GM12878 (cell line): ENCODE measurements at regions not wholly inside any gene's neighbourhood (a gene's known extent, or its start where the extent isn't known, plus 50 kb on each side); places are given as distances from the start of the nearest gene placed in this dataset.

ENCODE experiments used
- ATAC-seq: fragments of 200-7000 bp; cut with Tn5 transposase; 3 replicates; pipeline ENCODE4 v1.9.1; 2020; ENCODE audit warnings: mild to moderate bottlenecking, moderate library complexity
- BruUV-seq: library from RNA; stranded (reverse); fragments of 400-500 nt; replicated peaks from 2 replicates; lab custom pipeline; 2021; lab: Mats Ljungman, UMichigan
- CTCF ChIA-PET: fragments of 300-600 bp; sonication (Branson Sonifier 250); formaldehyde crosslinking; extraction: SDS; loops from one replicate; lab custom pipeline; 2021; ENCODE audit warnings: inconsistent platforms; lab: Yijun Ruan, JAX
- POLR2A ChIA-PET: fragments of 350-600 bp; formaldehyde crosslinking; extraction: SDS; loops from one replicate; lab custom pipeline; 2021; ENCODE audit warnings: inconsistent platforms; lab: Charles Lee
- RAD21 ChIA-PET: fragments of 300-600 bp; sonication (Branson Sonifier 250); formaldehyde crosslinking; loops from one replicate; lab custom pipeline; 2023; ENCODE audit warnings: antibody characterized with exemption; ENCODE audit not compliant: unreplicated experiment; lab: Charles Lee
- SMC1A ChIA-PET: fragments of 300-600 bp; sonication (Branson Sonifier 250); formaldehyde crosslinking; loops from one replicate; lab custom pipeline; 2023; ENCODE audit not compliant: unreplicated experiment, uncharacterized antibody; lab: Charles Lee
- DNase-seq: peaks from one replicate; pipeline ENCODE4 v3.0.0-alpha.2; 2011; ENCODE audit warnings: low read depth, low spot score
- FAIRE-seq: peaks from 3 replicates; lab custom pipeline; 2011; peaks lifted over from hg19 to GRCh38; lab: Jason Lieb, UNC
- H2AFZ ChIP-seq: 2 replicates; pipeline ENCODE4 v1.6.0; 2011; ENCODE audit warnings: low read depth, low read length, control low read depth; ENCODE audit not compliant: control insufficient read depth
- H3K27ac ChIP-seq: 2 replicates; pipeline ENCODE4 v1.5.1; 2011; ENCODE audit warnings: control low read depth; ENCODE audit not compliant: control insufficient read depth, insufficient read depth
- H3K27me3 ChIP-seq, 2 experiments: replicated peaks in 1 of 2; 2 replicates each; pipeline versions ENCODE4 v1.6.0 to v1.6.1; 2011; ENCODE audit warnings: low read length in 1 of 2; ENCODE audit not compliant: control insufficient read depth in 2 of 2, insufficient read depth in 2 of 2
- H3K36me3 ChIP-seq, 2 experiments: 2 replicates each; pipeline ENCODE4 v1.5.1; 2011; ENCODE audit warnings: low read length in 1 of 2; ENCODE audit not compliant: control insufficient read depth in 2 of 2, insufficient read depth in 2 of 2
- H3K4me1 ChIP-seq: 2 replicates; pipeline ENCODE4 v1.6.1; 2011; ENCODE audit warnings: mild to moderate bottlenecking, low read length, moderate library complexity, mixed read lengths; ENCODE audit not compliant: control insufficient read depth, insufficient read depth
- H3K4me2 ChIP-seq: 2 replicates; pipeline ENCODE4 v1.6.0; 2011; ENCODE audit warnings: control low read depth; ENCODE audit not compliant: control insufficient read depth, insufficient read depth
- H3K4me3 ChIP-seq: fragments of 200-600 bp; sonication (generic); 2 replicates; pipeline ENCODE4 v1.5.1; 2016
- H3K79me2 ChIP-seq: 2 replicates; pipeline ENCODE4 v1.6.0; 2011; ENCODE audit warnings: low read length; ENCODE audit not compliant: control insufficient read depth, insufficient read depth
- H3K9ac ChIP-seq: 2 replicates; pipeline ENCODE4 v1.8.0; 2011; ENCODE audit warnings: low read length, control low read depth, mixed read lengths; ENCODE audit not compliant: control insufficient read depth, insufficient read depth
- H3K9me3 ChIP-seq: replicated peaks from 3 replicates; pipeline ENCODE4 v1.5.1; 2011; ENCODE audit warnings: mild to moderate bottlenecking, low read length; ENCODE audit not compliant: control insufficient read depth, insufficient read depth
- H4K20me1 ChIP-seq: 2 replicates; pipeline ENCODE4 v1.6.0; 2011; ENCODE audit not compliant: control insufficient read depth, insufficient read depth
- BACH1 ChIP-seq: fragments of 450-650 bp; IDR thresholded peaks from 2 replicates; pipeline ENCODE4 v1.6.1; 2017; ENCODE audit warnings: mild to moderate bottlenecking, borderline replicate concordance
- CHD4 ChIP-seq: fragments of 200-600 bp; sonication (generic); IDR thresholded peaks from 2 replicates; pipeline ENCODE4 v1.6.1; 2016; ENCODE audit warnings: mild to moderate bottlenecking
- FOS ChIP-seq: IDR thresholded peaks from 3 replicates; pipeline ENCODE4 v1.6.1; 2011; ENCODE audit warnings: borderline replicate concordance; ENCODE audit not compliant: insufficient read length; ENCODE audit errors: extremely low read depth
- IKZF1 ChIP-seq: fragments of 450-650 bp; conservative IDR thresholded peaks from 2 replicates; pipeline ENCODE4 v1.6.1; 2017; ENCODE audit warnings: antibody characterized with exemption, mild to moderate bottlenecking
- IRF4 ChIP-seq: IDR thresholded peaks from 2 replicates; pipeline ENCODE4 v1.6.1; 2011; ENCODE audit warnings: low read depth, low read length
- KLF5 ChIP-seq: fragments of 450-650 bp; IDR thresholded peaks from 2 replicates; pipeline ENCODE4 v1.6.1; 2014; ENCODE audit warnings: mild to moderate bottlenecking; ENCODE audit not compliant: partially characterized antibody
- LARP7 ChIP-seq: fragments of 450-650 bp; IDR thresholded peaks from 2 replicates; pipeline ENCODE4 v1.6.1; 2017; ENCODE audit warnings: mild to moderate bottlenecking
- MAX ChIP-seq: IDR thresholded peaks from 2 replicates; pipeline ENCODE4 v1.6.1; 2012; ENCODE audit warnings: low read depth, low read length, improper control_type of control experiment
- NFIC ChIP-seq: IDR thresholded peaks from 2 replicates; pipeline ENCODE4 v1.6.1; 2012; ENCODE audit warnings: low read depth, mild to moderate bottlenecking, inconsistent platforms, low read length, moderate library complexity
- SIX5 ChIP-seq: IDR thresholded peaks from 2 replicates; pipeline ENCODE4 v1.6.1; 2011; ENCODE audit warnings: mild to moderate bottlenecking, low read depth, low read length, moderate library complexity; ENCODE audit not compliant: severe bottlenecking
- SKIL ChIP-seq: fragments of 450-650 bp; IDR thresholded peaks from 2 replicates; pipeline ENCODE4 v1.6.1; 2017; ENCODE audit warnings: mild to moderate bottlenecking, low read depth, inconsistent platforms; ENCODE audit not compliant: poor library complexity, severe bottlenecking
- SP1 ChIP-seq: IDR thresholded peaks from one replicate; pipeline ENCODE4 v1.6.1; 2011; ENCODE audit warnings: low read depth, low read length
- SPI1 ChIP-seq: IDR thresholded peaks from 2 replicates; pipeline ENCODE4 v1.6.1; 2011; ENCODE audit warnings: low read depth, mild to moderate bottlenecking, low read length, moderate library complexity, borderline replicate concordance; ENCODE audit not compliant: insufficient read depth
- SUZ12 ChIP-seq: fragments of 200-600 bp; sonication (generic); IDR thresholded peaks from one replicate; pipeline ENCODE4 v1.6.1; 2018; ENCODE audit warnings: antibody characterized with exemption, mild to moderate bottlenecking; ENCODE audit not compliant: unreplicated experiment
- WRNIP1 ChIP-seq: IDR thresholded peaks from 2 replicates; pipeline ENCODE4 v1.6.1; 2011; ENCODE audit warnings: low read depth, low read length, improper control_type of control experiment, borderline replicate concordance
- YBX1 ChIP-seq: fragments of 450-650 bp; IDR thresholded peaks from 2 replicates; pipeline ENCODE4 v1.6.1; 2016; ENCODE audit warnings: antibody characterized with exemption
- WGBS: methylation state at CpG from one replicate; pipeline ENCODE4 v1.1.6; 2016; ENCODE audit warnings: low lambda C conversion rate; ENCODE audit not compliant: insufficient replicate concordance, insufficient coverage; ENCODE audit errors: missing lambda C conversion rate; 5-methylcytosine and 5-hydroxymethylcytosine counted together
- in situ Hi-C: fragments of 300-500 bp; cut with MboI; formaldehyde crosslinking; loops from 9 replicates; pipeline ENCODE4 v1.14.3; 2018; ENCODE audit warnings: mixed read lengths
- intact Hi-C: fragments of 100-400 bp; cut with micrococcal nuclease; formaldehyde crosslinking; loops from one replicate; pipeline ENCODE4 v1.14.2; 2022; ENCODE audit not compliant: unreplicated experiment

- H3K4me2 ChIP-seq, result no peak overlapping the region
- ChIA-PET CTCF (no interaction called here), RAD21 (no interaction called here), SMC1A (no interaction called here)
- no peak for DNase-seq
- H4K20me1 ChIP-seq, result no peaks in the 10 kb centered on the region
- FAIRE-seq, result no peak
- no peaks in the 10 kb centered on the region for H3K9me3 ChIP-seq
- H3K36me3 ChIP-seq, result no peaks in the 10 kb centered on the region
- H2AFZ ChIP-seq, result no peak overlapping the region
- no peak overlapping the region for H3K9ac ChIP-seq
- in situ Hi-C loops, result no loop called here
- 94% methylated on average over 1 of the region's 1 CpG for WGBS
- no peak for ATAC-seq
- no peak overlapping the region for H3K4me3 ChIP-seq
- TF ChIP-seq LARP7 (no peak), YBX1 (no peak), BACH1 (no peak), IKZF1 (no peak), KLF5 (no peak), SKIL (no peak)
- TF ChIP-seq, all 136 proteins: peak for 0
- no peaks in the 10 kb centered on the region for H3K79me2 ChIP-seq
- no peaks in the 10 kb centered on the region for H3K27me3 ChIP-seq
- POLR2A ChIA-PET, result no interaction called here
- no TSS peak for BruUV-seq
- no peaks in the 10 kb centered on the region for H3K4me1 ChIP-seq
- H3K27ac ChIP-seq, result no peak overlapping the region
- intact Hi-C loops, result no loop called here
Measured at GRCh38 chr3:3923619-3924018, 124.4 kb downstream of the LRRN1 start.

DNA sequence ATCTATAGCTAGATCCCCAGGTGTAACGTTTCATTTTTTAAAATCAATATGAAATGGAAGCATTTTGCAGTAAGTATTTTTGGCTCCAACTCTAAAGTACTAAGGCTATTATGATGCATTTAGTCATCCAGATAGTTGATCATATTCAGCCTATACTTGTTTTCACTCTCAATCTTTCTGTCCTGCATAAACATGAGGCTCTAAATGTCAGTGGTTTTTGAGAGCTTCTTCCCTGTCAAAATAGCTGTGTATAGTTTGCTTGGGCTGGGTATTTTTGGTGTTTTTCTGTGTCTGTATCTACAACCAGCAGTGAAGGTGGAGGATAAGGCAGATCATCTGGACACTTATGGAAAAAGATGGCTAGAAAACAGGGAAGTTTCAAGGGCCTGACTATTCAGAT lies 128.0 kb downstream of the LRRN1 start:
- H3K9me3 ChIP-seq, result no peaks in the 10 kb centered on the region
- no peak overlapping the region for H3K27ac ChIP-seq
- no peak overlapping the region for H3K4me3 ChIP-seq
- ATAC-seq (no peak), FAIRE-seq (no peak), DNase-seq (no peak)
- H3K9ac ChIP-seq, result no peak overlapping the region
- POLR2A ChIA-PET, result no interaction called here
- intact Hi-C loops, result no loop called here
- SMC1A ChIA-PET, result no interaction called here
- 0% methylated on average over 1 of the region's 1 CpG for WGBS
- in situ Hi-C loops, result no loop called here
- no peaks in the 10 kb centered on the region for H3K27me3 ChIP-seq
- H2AFZ ChIP-seq, result no peak overlapping the region
- CTCF ChIA-PET, result interaction anchor here (0.6 kb wide), 1 partner anchor 71 kb away, joined by 3 read pairs; no protein-coding TSS in a partner anchor
- no peaks in the 10 kb centered on the region for H3K79me2 ChIP-seq
- RAD21 ChIA-PET, result no interaction called here
- H4K20me1 ChIP-seq, result no peaks in the 10 kb centered on the region
- H3K36me3 ChIP-seq, result no peaks in the 10 kb centered on the region
- no peak overlapping the region for H3K4me2 ChIP-seq
- BruUV-seq, result no TSS peak
- no peaks in the 10 kb centered on the region for H3K4me1 ChIP-seq
- no peak for TF ChIP-seq FOS
- TF ChIP-seq NFIC, result no peak
- TF ChIP-seq SUZ12, result no peak
- no peak for TF ChIP-seq WRNIP1
- TF ChIP-seq SIX5, result no peak
- TF ChIP-seq SKIL, result no peak
- no peak for TF ChIP-seq MAX
- no peak for TF ChIP-seq SP1
- TF ChIP-seq SPI1, result no peak
- TF ChIP-seq IRF4, result no peak
- no peak for TF ChIP-seq CHD4
